Liver (tissue), 3 donors: ENCODE measurements at regions not wholly inside any gene's neighbourhood (a gene's known extent, or its start where the extent isn't known, plus 50 kb on each side); places are given as distances from the start of the nearest gene placed in this dataset.

Experiments
- ATF3 ChIP-seq: IDR thresholded peaks from 2 replicates; pipeline ENCODE4 v1.6.1; 2016; ENCODE audit warnings: antibody characterized with exemption
- FOXA1 ChIP-seq: IDR thresholded peaks from 2 replicates; pipeline ENCODE4 v1.6.1; 2016; ENCODE audit warnings: antibody characterized with exemption
- GABPA ChIP-seq, 2 donors: IDR thresholded peaks in 1 of 2; conservative IDR thresholded peaks in 1 of 2; 2 replicates each; pipeline ENCODE4 v1.6.1; 2016; ENCODE audit warnings: antibody characterized with exemption in 2 of 2, mild to moderate bottlenecking in 1 of 2, moderate library complexity in 1 of 2
- HNF4A ChIP-seq, 2 donors: conservative IDR thresholded peaks; 2 replicates each; pipeline ENCODE4 v1.6.1; 2016; ENCODE audit warnings: antibody characterized with exemption in 2 of 2, mild to moderate bottlenecking in 2 of 2
- JUND ChIP-seq, 2 donors: IDR thresholded peaks; 2 replicates each; pipeline ENCODE4 v1.6.1; 2016; ENCODE audit warnings: antibody characterized with exemption in 2 of 2
- RAD21 ChIP-seq, 2 donors: IDR thresholded peaks; 2 replicates each; pipeline ENCODE4 v1.6.1; 2016; ENCODE audit warnings: antibody characterized with exemption in 2 of 2, mild to moderate bottlenecking in 2 of 2
- REST ChIP-seq: IDR thresholded peaks from 2 replicates; pipeline ENCODE4 v1.6.1; 2016; ENCODE audit warnings: antibody characterized with exemption, mild to moderate bottlenecking
- RXRA ChIP-seq, 2 donors: IDR thresholded peaks; 2 replicates each; pipeline ENCODE4 v1.6.1; 2017 to 2018; ENCODE audit warnings: antibody characterized with exemption in 2 of 2, mild to moderate bottlenecking in 1 of 2
- SP1 ChIP-seq: IDR thresholded peaks from 2 replicates; pipeline ENCODE4 v1.6.1; 2018; ENCODE audit warnings: antibody characterized with exemption, mild to moderate bottlenecking
- TAF1 ChIP-seq: conservative IDR thresholded peaks from 2 replicates; pipeline ENCODE4 v1.6.1; 2016; ENCODE audit warnings: antibody characterized with exemption, mild to moderate bottlenecking
- YY1 ChIP-seq: IDR thresholded peaks from 2 replicates; pipeline ENCODE4 v1.6.1; 2016; ENCODE audit warnings: antibody characterized with exemption, mild to moderate bottlenecking
- ZBTB33 ChIP-seq: IDR thresholded peaks from 2 replicates; pipeline ENCODE4 v1.6.1; 2016; ENCODE audit warnings: antibody characterized with exemption
- TF ChIP-seq, protein P1 (sequence below): IDR thresholded peaks from 2 replicates; pipeline ENCODE4 v1.6.1; 2016; ENCODE audit warnings: antibody characterized with exemption
- TF ChIP-seq, protein P2 (sequence below): fragments of 150-350 bp; IDR thresholded peaks from 2 replicates; pipeline ENCODE4 v1.5.1; 2017; ENCODE audit warnings: improper control_type of control experiment, low read depth, low read length; ENCODE audit not compliant: missing input control
- donor health status: healthy.
- donor health status: healthy.

GRCh38 chr7:25031432-25031831 lies 51.5 kb upstream of the OSBPL3 start:
- TF ChIP-seq, protein P1, sequence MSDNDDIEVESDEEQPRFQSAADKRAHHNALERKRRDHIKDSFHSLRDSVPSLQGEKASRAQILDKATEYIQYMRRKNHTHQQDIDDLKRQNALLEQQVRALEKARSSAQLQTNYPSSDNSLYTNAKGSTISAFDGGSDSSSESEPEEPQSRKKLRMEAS: no peak
- no peak for TF ChIP-seq ATF3
- TF ChIP-seq, protein P2, sequence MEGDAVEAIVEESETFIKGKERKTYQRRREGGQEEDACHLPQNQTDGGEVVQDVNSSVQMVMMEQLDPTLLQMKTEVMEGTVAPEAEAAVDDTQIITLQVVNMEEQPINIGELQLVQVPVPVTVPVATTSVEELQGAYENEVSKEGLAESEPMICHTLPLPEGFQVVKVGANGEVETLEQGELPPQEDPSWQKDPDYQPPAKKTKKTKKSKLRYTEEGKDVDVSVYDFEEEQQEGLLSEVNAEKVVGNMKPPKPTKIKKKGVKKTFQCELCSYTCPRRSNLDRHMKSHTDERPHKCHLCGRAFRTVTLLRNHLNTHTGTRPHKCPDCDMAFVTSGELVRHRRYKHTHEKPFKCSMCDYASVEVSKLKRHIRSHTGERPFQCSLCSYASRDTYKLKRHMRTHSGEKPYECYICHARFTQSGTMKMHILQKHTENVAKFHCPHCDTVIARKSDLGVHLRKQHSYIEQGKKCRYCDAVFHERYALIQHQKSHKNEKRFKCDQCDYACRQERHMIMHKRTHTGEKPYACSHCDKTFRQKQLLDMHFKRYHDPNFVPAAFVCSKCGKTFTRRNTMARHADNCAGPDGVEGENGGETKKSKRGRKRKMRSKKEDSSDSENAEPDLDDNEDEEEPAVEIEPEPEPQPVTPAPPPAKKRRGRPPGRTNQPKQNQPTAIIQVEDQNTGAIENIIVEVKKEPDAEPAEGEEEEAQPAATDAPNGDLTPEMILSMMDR: no peak
- TF ChIP-seq TAF1: no peak
- TF ChIP-seq GABPA (IDR thresholded peaks at IDR 0.05 in 1 of 2, conservative IDR thresholded peaks at IDR 0.05 in 1 of 2): no peak
- no peak for TF ChIP-seq RXRA (IDR thresholded peaks at IDR 0.05)
- TF ChIP-seq JUND (IDR thresholded peaks at IDR 0.05): no peak
- TF ChIP-seq RAD21 (IDR thresholded peaks at IDR 0.05): no peak
- no peak for TF ChIP-seq REST
- TF ChIP-seq FOXA1: no peak
- no peak for TF ChIP-seq ZBTB33
- no peak for TF ChIP-seq YY1
- no peak for TF ChIP-seq HNF4A (conservative IDR thresholded peaks at IDR 0.05)
- TF ChIP-seq SP1: no peak
